GM21526 (cell line): ENCODE measurements at regions not wholly inside any gene's neighbourhood (a gene's known extent, or its start where the extent isn't known, plus 50 kb on each side); places are given as distances from the start of the nearest gene placed in this dataset.

Source experiments
- ATAC-seq: cut with Tn5 transposase; IDR thresholded peaks from one replicate; pipeline ENCODE4 v1.9.1; 2021; ENCODE audit warnings: moderate library complexity; ENCODE audit not compliant: unreplicated experiment, low FRiP score

DNA sequence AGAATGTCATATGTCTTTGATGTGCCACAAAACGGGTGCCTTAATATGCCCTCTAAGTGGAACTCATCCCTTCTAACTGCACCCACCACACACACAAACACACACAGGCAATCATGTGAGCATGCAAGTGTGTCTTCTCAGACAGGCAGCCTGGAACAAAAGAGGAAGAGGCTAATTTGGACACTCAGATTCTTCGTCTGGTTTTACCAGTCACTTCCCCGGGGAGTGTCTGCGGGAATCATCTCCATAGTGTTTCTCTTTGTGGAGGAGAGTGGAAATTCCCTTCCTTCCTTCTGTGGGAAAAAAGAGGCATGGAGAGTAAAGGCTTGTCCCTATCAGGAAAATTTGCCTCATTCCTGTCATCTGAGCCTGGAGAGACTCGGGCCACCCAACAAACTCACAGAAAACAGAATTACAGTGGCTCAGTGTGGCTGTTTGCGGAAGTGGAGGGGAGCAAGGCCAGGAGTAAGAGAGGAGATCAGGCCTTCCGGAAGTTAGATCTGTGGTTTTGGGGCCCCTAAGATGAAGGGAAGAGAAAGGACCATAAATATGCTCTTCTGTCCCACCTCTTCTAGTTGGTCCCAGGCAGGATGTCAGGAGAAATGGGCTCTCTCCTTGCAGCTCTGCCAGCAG lies 212.6 kb upstream of the SEMA6D start:
- ATAC-seq, result no peak

DNA sequence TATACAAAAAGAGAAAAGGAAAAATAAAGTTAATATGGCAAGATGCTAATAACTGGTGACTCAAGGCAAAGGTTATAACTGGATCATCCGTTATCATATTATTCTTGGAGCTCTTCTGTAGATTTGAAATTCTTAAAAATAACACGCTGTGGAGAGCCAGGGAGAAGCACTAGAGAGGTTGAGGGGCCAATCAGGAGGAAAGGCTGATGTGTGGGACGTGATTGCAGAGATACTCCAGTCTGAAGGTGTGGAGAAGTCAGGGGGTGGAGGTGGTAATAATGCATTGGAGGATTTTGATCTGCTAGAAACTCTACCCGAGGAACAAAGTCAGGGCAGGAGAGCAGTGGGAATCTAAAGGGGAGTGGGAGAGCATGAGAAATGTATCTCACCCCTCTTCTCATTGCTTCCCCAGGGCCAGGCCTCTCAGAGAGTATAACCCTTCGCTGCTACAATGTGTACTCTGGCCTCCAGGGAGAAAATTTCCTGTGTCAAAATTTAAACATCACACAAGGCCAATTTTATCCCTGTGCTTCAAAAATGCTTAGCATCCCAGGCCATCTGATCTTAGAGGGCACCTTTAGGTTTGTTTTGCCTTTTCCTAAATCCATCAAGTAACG lies 211.5 kb upstream of the SEMA6D start:
- no peak for ATAC-seq

DNA sequence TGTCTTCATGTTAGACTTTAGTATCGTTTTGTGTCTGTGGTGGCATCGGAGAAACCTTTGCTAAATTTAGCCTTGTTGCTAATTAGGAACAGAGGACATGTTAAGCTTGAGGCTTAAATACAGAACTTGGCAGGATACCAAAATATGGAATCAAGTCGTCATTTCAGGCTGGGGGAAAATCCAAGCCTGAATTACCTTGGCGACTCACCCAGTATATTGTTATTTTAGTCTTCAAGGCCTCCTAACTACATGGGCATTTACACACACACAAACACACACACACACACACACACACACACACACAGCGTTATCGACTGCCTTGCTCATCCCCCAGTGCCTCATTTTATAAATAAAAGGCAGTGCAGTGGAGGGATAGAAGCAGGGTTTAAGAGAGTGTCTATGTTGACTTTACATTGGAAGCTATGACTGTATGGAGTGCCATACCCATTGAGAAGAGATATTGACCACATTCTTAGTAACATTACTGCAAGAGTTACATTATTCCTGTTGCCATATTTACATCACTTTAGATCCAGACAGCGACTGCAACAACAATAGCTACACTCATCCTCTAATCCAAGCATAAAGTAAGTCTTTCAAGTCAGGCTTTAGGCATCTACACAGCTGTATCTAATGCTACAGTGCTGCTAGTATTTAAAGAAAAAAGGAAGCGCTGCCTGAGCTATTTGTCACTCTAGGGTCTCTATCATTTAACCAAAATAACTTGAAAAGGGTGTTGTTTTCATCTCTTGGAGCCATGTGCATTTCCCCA lies 210.8 kb upstream of the SEMA6D start:
- ATAC-seq, result no peak

DNA sequence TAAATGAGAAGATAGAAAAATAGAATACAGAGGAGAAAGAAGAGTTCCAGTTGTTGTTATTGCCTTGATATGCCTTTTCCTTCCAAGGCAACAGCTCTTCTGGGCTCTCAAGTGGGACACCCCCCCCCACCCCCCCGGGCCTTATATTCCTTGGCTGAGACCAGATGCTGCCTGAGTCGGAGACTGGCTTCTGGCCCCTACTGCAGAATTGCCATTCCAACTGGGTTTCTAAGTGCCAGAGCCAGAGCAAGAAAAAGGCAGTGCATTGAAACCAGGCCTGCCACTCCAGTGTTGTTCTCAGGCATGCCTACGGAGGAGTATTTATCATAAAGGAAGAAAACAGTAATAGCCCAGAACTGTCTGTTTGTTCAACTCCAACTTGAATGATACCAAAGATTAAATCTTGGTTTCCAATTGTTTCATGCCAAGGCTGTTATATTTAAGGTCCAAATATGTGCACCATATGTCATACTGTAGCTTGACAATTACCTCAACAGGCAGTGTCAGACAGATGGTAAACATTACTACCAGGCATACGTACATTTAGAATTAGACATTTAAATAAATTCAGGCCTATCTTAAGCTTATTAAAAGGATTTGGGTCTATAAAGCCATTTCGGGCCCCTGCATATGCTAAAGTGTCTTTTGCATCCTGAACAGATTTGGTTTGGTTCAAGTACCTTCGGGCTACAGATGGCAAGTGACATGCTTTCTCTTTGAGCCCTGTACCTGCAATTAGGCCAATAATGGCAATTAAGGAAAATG lies 209.9 kb upstream of the SEMA6D start:
- no peak for ATAC-seq

DNA sequence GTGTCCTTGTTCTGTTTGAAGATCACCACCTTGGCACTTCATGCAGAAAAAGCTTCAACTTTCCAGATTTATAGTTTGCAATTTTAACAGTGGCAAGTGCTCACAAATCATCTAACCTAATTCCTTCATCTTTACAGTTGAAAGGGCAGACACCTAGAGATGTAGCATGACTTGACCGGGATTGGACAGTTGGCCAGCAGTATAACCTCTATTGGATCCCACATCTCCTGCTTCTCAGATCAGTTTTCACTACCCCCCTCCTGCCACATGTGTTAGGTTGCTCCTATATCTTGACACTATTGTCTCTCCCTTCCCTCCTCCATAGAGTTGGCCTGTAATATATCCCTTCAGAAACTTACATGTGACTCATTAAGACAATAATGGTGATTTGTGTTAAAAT lies 206.0 kb upstream of the SEMA6D start:
- ATAC-seq, result no peak

DNA sequence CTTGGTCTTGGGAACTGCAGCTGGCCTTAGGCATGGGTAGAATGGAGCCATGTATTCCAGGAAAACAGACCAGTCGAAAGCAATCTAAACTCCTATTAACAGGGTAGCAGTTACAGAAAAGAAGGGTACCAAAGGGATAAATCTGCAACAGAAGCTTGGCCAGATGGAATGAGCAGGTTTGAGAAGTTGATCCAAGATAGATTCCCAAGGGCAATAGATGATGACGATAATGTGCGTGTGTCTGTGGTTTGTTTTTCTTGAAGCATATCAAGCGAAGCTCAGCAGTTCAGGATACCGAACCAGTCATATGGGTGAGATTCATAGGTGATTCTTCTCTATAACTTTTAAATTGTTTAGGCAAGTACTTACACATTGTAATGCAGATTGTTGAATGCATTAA lies 203.8 kb upstream of the SEMA6D start:
- ATAC-seq, result no peak

DNA sequence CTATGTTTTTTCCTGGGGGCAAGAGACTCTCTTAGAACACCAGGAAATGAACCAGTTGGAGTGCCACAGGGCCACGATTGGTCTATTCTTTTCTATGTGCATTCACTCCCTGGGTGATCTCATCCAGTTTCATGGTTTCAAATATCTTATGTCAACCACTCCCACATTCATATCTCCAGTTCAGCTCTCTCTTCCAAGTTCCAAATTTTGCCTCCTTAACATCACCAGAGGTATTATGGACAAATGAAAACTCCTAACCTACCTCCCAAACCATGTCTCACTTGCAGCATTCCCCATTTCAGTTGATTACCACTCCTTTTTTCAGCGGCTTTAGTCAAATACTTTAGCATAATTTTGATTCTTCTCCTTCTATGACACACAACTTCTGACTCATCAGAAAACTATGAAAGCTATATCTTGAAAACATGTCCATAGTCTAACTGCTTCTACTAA lies 203.1 kb upstream of the SEMA6D start:
- no peak for ATAC-seq

DNA sequence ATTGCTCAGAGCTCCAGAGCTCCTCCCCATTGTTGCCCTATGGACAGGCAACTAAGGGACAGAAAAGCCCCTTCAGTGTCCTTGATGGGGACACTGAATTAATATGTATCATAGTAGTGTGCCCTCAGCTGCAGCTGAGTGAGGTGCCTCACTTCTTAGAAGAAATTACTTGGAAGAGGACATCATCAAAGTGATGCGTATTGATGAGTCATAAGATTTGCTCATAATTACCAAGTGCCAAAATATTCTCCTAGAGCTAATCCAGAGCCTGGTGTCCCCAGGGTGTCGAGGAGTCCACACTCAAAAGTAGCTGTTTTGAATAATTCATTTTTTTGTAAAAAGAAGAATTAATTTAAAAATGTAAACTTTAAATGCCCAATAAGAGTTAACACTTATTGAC lies 200.7 kb upstream of the SEMA6D start:
- no peak for ATAC-seq

DNA sequence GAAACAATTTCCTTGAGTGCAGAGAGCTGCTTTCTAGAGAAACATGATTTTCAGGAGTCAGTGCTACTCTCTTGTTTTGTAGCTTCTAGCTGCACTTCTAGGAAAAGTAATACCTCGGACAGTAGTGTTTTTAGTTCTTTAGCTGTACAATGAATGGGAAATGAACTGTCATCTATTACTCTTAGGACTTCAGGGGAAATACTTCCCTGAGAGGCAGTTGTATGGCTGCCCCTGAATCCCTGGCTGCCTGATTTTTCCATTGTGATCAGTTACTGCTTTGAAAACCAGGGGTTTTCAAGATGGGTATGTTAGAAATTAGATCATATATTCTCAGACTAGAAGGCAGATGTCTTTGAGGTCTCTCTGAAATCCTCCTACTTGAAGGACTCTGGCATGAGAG lies 200.3 kb upstream of the SEMA6D start:
- ATAC-seq, result no peak

DNA sequence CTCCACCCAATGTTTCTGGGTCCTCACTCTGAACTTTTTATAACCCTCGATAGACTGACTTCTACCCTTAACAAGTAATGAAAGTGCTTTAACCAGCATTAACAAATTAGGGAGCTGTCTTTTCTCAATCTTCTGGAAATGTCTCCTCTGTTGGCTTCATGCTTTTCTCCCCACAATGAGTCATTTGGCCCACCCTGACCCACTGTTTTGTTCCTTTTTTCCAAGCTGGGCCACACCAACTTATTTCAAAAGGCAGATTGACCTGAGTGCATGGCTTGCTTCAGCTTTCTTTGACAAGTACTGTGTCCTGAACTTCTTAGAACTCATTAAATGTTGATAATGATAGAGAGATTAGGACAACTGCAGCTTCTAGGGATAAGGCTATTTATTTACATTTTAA lies 199.6 kb upstream of the SEMA6D start:
- ATAC-seq, result no peak

DNA sequence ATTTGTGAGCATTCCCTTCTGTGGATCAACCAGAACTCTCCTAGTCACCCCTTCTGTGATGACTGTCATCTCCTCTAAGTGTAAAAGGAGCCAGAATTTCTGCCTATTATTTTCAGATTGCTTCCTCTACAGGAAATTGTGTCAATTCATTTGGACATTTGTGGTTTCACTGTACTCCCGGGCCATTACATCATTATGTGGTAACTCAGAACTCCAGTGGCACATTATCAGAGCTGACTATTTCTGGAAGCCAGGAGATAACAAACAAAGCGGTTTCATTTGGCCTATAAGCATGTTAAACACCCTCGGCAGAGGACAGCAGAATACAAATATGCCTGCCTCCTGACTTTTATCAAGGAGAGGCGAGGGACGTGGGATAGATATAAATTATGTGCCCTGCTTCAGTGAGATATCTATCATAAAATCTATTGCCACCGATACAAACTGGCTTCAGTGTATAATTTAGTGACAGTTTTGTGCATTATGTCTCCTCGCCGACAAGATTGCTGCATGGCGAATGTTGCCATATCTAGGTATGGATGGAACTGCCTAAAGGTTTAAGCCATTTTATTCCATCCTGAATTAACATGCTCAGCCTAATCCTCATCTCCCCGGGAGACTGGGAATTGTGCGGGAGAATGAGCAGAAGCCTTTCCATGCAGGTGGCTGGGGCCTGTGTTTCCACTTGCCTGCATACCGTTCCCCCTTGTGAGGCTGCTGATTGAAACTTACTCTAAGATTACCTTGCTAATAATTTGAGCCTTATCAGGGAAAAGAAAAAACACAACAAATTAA lies 193.4 kb upstream of the SEMA6D start:
- no peak for ATAC-seq

DNA sequence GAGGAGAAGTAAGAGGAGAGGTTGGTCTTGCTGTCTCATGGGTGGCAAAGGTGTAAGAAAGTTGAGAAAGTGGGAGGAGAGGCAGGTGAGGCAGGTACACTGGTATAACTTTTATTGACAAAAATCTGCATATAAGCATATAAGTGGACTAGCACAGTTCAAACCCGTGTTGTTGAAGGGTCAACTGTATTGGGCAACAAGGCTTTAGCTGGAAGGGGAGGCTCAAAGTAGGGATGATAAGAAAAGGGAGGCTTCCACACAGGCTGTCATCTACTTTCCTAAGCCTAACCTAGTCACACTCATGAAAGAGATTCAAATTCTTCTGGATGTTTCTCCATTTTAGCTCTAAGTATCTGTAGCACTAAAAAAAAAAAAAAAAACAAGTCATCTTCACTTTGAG lies 188.1 kb upstream of the SEMA6D start:
- no peak for ATAC-seq

DNA sequence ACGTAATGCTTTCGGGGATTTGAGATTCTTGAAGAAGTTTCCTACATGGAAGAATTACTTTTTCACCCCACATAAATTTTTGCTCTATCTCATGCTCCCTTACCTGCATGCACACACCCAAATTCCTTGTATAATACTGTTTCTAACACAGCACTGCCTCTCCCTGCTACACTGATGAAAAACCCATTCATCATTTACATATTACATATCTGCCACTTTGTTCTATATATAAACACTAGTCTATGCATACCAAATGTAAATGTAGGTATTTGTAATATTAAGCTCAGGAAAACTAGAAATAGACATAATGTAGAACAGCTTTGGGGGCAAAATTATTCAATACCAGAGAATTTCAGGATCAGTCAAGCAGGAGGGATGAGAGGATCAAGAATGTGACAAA lies 182.6 kb upstream of the SEMA6D start:
- ATAC-seq, result no peak

DNA sequence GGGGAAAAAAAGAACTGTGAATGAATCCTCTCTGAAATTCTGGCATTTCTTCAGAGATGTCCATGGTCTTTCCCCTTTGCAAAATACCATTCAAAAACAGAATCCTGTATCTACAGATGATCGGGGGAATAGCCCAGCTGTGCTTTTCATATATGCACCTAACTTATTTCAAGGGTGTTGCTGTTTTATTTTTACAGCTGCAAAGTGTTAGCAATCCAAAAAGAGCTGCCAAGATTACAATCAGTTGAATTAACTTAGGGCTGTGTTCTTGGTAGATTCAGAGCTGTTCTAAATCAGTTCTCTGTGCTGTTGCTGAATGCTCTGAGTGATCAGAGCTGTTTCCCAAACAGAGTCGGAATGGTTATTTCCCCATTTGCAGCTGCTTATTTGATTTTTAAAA lies 175.7 kb upstream of the SEMA6D start:
- ATAC-seq, result no peak

DNA sequence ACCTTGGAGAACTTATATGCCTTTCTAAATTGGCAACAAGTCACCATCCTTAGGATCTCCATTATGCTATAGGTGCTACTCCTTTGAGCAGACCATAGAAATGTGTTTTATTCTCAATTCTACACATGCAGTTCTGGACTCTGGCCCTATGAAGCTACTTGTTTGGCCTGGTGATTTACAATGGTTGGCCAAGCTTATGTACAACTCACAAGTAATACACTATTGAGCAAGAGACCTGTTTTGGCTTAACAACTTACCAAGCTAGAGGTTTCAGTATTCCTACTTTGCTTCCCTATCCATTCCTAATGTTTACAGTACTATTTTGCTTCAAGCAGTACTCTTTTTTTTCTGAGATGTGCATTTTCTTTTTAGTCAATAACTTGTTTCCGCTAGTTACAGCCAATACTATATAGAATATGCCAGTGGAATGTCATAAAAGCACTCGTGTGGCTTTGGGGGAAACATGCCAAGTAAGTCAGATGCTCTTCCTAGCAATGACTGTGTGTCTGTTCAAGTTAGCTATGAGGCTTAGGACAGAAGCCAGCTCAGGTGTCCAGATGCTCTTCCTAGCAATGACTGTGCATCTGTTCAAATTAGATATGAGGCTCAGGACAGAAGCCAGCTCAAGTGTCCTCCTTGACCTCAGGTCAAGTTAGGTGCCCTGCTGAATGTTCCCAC lies 174.9 kb upstream of the SEMA6D start:
- ATAC-seq, result no peak

DNA sequence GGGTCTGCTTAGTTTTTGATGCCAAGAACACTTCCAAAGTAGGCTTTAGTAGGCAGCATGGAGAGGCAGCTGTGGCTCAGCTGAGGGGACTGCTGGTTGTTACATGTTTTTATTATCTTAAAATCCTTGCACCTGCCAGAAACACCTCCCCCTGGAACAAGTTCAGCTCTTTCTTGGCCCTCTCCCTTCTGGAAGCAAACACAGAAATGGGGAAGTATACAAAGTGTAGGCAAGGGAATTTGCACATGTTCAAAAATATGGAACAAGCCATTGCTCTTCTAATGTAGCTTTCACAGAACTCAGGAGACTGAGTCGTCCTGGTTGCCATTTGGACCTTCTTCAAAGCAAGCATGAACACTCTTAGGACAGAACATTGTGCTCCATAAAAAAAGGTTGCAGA lies 169.1 kb upstream of the SEMA6D start:
- ATAC-seq, result no peak

DNA sequence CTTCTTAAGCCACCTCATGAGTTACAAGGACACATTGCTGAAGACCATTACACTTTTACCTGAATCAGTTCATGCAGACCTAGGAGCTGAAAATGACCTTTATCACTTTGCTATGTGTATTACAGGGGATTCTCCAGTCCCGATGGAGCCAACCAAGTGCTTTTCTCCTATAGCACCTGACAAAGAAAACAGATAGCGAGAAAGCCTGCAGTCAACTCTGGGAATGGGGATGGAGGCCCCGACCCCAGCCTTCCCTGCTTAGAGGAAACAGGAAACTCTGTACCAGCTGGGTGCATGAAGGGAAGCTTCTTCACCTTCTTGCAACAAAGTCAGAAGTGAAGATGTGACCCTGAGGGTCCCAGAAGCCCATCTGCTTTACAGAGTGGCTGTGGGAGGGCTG lies 168.3 kb upstream of the SEMA6D start:
- no peak for ATAC-seq

DNA sequence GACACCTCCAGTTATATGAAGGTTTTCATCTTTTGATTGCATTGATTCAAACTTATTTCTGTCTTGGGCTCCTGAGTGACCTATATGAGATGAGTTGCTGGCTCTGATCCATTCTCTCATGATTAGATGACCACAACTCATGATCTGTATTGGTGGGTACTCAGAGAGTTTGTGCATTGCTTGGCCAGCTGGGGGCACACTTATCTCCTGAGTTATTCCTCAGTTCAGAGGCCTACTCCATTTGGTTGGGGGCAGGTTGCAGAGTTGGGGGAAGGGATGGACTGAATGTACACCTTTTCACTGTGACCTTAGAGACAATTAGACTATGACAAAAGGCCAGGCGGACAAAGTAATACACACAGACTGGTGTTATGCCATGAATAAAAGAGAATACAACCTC lies 166.2 kb upstream of the SEMA6D start:
- no peak for ATAC-seq

DNA sequence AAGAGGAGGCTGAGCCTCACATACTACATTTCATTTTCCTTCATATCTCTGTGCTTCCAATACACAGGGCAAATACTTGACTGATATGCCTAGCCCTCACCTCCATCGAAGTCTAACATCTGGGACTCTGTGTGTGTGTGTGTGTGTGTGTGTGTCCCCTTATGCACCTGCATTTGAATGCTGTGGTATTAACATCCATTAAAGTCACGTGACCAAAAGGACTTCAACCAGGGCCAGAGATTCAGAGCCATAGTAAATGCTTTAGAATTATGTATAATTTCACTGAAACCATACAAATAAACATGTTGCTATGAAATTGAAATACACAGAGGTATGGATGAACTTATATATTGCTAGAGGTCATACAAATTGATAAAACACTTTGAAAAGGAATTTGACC lies 165.8 kb upstream of the SEMA6D start:
- no peak for ATAC-seq
